ENCODE measurements at regions not wholly inside any gene's neighbourhood (a gene's known extent, or its start where the extent isn't known, plus 50 kb on each side); places are given as distances from the start of the nearest gene placed in this dataset.
A peak's percentile ranks its signal among the peaks of the same experiment; 100 is the strongest.

DNA sequence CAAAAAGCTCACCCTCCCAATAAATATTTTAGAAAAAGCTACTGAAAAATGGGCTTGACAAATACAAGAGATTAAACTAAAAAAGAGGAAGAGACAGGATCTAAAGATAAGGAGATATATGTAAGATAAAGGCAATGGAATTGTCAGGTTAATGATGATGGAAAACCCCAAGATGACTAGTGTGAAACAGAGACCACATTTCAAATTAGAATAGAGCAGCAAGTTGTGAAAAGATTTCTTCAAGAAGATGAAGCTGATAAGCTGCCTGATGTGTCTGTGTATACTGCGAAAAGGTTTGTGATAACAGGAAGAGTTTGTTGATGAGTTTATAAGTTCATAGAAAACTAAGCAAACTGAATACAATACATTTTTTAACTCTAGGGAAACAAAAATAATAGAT lies 840.1 kb upstream of the SLITRK5 start:
- Mint-ChIP-seq H3K4me1 (no peaks in the 10 kb centered on the region), H3K4me3 (no peak overlapping the region), H3K36me3 (no peaks in the 10 kb centered on the region), H3K27me3 (ENCODE audit: low read depth in 2 of 2) (no peaks in the 10 kb centered on the region), H3K27ac (peak overlapping the region in 1 of 2 donors; percentile 4), H3K9me3 (peaks cover 8 to 12% of the 10 kb centered on the region in 2 donors)
- WGBS (ENCODE audit: insufficient coverage): 20% methylated on average over 1 of the region's 1 CpG
- intact Hi-C loops (cut with micrococcal nuclease): no loop called here
- no peak for TF ChIP-seq CTCF (IDR thresholded peaks at IDR 0.05)
- peak in 2 of 3 donors; percentile 36 to 52 for ATAC-seq
- Histone ChIP-seq H3K27me3 (ENCODE audit: control insufficient read depth, insufficient read depth, low read length) (no peaks in the 10 kb centered on the region), H3K27ac (ENCODE audit: low read length) (no peak overlapping the region), H3K4me3 (ENCODE audit: low read length) (no peak overlapping the region), H3K9me3 (ENCODE audit: control insufficient read depth, insufficient read depth, low read length) (peaks cover 2% of the 10 kb centered on the region), H3K4me1 (ENCODE audit: control insufficient read depth, insufficient read depth, low read length) (no peaks in the 10 kb centered on the region), H3K36me3 (ENCODE audit: control insufficient read depth, insufficient read depth, low read length) (no peaks in the 10 kb centered on the region)
- no peak for DNase-seq

DNA sequence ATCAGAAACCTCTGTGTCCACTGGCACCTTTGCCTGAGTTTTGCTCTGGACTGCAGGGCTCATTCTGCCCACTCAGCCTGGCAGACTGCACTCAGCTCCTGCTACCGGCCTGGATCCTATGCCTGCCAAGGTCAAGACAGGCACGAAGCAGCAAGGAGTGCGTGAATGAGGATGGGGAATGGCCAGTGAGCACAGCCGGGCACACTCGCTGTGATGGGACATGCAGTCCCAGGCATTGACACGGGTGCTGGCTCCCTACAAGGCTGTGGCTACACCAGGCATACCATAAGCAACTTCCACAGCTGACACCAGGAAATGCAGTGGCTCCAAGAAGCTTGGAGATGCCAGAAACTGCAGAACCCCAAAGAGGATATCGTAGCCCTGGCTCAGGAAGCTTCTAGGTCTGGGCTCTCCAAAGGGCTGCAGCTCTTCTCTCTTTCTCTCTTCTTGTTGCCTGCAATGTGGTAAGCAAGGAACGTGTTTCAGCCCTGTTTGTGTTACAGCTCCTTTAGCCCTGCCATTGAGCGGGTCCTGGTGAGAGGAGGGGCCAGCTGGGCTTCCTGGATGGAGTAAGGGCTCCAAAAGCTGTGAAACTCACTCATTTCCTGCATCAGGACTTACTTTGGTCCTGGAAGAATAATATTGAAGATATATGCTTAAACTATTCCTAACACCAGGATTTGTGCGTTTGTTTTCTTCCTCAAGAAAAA lies 832.6 kb upstream of the SLITRK5 start:
- Mint-ChIP-seq H3K27ac (no peak overlapping the region), H3K36me3 (no peaks in the 10 kb centered on the region), H3K9me3 (peaks cover 7 to 16% of the 10 kb centered on the region in 2 donors), H3K4me3 (no peak overlapping the region), H3K27me3 (ENCODE audit: low read depth in 2 of 2) (no peaks in the 10 kb centered on the region), H3K4me1 (no peaks in the 10 kb centered on the region)
- Histone ChIP-seq H3K27me3 (ENCODE audit: control insufficient read depth, insufficient read depth, low read length) (no peaks in the 10 kb centered on the region), H3K4me1 (ENCODE audit: control insufficient read depth, insufficient read depth, low read length) (no peaks in the 10 kb centered on the region), H3K36me3 (ENCODE audit: control insufficient read depth, insufficient read depth, low read length) (no peaks in the 10 kb centered on the region), H3K9me3 (ENCODE audit: control insufficient read depth, insufficient read depth, low read length) (peaks cover 21% of the 10 kb centered on the region), H3K27ac (ENCODE audit: low read length) (no peak overlapping the region), H3K4me3 (ENCODE audit: low read length) (no peak overlapping the region)
- no peak for TF ChIP-seq CTCF (IDR thresholded peaks at IDR 0.05)
- intact Hi-C loops (cut with micrococcal nuclease): no loop called here
- 85% methylated on average over 10 of the region's 10 CpGs for WGBS (ENCODE audit: insufficient coverage)
- DNase-seq: no peak
- ATAC-seq: no peak

DNA sequence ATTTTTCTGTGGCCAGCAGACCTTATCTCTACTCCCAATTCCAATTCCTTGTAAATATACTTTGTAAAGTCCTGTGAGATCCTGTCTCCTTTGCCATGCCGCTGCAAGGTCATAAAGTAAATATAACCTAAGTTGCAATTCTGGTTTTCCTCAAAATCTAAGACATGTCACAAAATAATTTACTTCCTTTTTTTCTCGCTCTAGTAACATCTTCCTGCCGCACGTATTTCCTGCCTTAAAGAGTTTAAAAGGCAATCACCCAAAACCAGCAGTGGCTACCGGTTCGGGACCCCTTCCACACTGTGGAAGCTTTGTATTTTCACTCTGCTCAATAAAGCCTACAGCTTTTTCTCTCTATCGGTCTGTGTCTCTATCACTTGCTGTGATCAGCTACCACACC lies 832.0 kb upstream of the SLITRK5 start:
- H3K4me1 Mint-ChIP-seq: no peaks in the 10 kb centered on the region
- H3K4me3 ChIP-seq (ENCODE audit: low read length): no peak overlapping the region
- intact Hi-C loops (cut with micrococcal nuclease): no loop called here
- DNase-seq (no peak), ATAC-seq (no peak)
- H3K9me3 ChIP-seq (ENCODE audit: control insufficient read depth, insufficient read depth, low read length): peaks cover 21% of the 10 kb centered on the region
- no peak overlapping the region for H3K27ac ChIP-seq (ENCODE audit: low read length)
- H3K27ac Mint-ChIP-seq: no peak overlapping the region
- H3K4me3 Mint-ChIP-seq: no peak overlapping the region
- H3K36me3 Mint-ChIP-seq: no peaks in the 10 kb centered on the region
- no peaks in the 10 kb centered on the region for H3K27me3 Mint-ChIP-seq (ENCODE audit: low read depth in 2 of 2)
- H3K36me3 ChIP-seq (ENCODE audit: control insufficient read depth, insufficient read depth, low read length): no peaks in the 10 kb centered on the region
- no peaks in the 10 kb centered on the region for H3K27me3 ChIP-seq (ENCODE audit: control insufficient read depth, insufficient read depth, low read length)
- TF ChIP-seq CTCF (IDR thresholded peaks at IDR 0.05): no peak
- no peaks in the 10 kb centered on the region for H3K4me1 ChIP-seq (ENCODE audit: control insufficient read depth, insufficient read depth, low read length)
- peaks cover 7 to 16% of the 10 kb centered on the region in 2 donors for H3K9me3 Mint-ChIP-seq
- WGBS (ENCODE audit: insufficient coverage): 26% methylated on average over 7 of the region's 7 CpGs
